IPS-18a (cell line): ENCODE measurements at regions not wholly inside any gene's neighbourhood (a gene's known extent, or its start where the extent isn't known, plus 50 kb on each side); places are given as distances from the start of the nearest gene placed in this dataset.

Source experiments
- H3K27ac ChIP-seq: one replicate; pipeline ENCODE4 v1.5.1; 2013; ENCODE audit warnings: low read length
- H3K27me3 ChIP-seq: one replicate; pipeline ENCODE4 v1.6.1; 2013; ENCODE audit warnings: mild to moderate bottlenecking, low read length; ENCODE audit not compliant: control insufficient read depth, insufficient read depth
- H3K36me3 ChIP-seq: one replicate; pipeline ENCODE4 v1.6.1; 2013; ENCODE audit warnings: low read depth, low read length; ENCODE audit not compliant: control insufficient read depth
- H3K4me1 ChIP-seq: one replicate; pipeline ENCODE4 v1.6.1; 2013; ENCODE audit warnings: low read depth, low read length; ENCODE audit not compliant: control insufficient read depth
- H3K4me3 ChIP-seq: one replicate; pipeline ENCODE4 v1.5.1; 2013; ENCODE audit warnings: low read length
- H3K9ac ChIP-seq: one replicate; pipeline ENCODE4 v1.6.1; 2013; ENCODE audit warnings: mild to moderate bottlenecking, low read length, moderate library complexity
- H3K9me3 ChIP-seq: one replicate; pipeline ENCODE4 v1.6.1; 2013; ENCODE audit warnings: low read depth, low read length; ENCODE audit not compliant: control insufficient read depth

GRCh38 chr4:81997313-81997712 lies 376.5 kb downstream of the HNRNPD start:
- Histone ChIP-seq H3K27me3 (no peaks in the 10 kb centered on the region), H3K27ac (no peak overlapping the region), H3K4me3 (no peak overlapping the region), H3K4me1 (no peaks in the 10 kb centered on the region), H3K36me3 (no peaks in the 10 kb centered on the region), H3K9me3 (no peaks in the 10 kb centered on the region), H3K9ac (no peak overlapping the region)

GRCh38 chr4:81990898-81991297 lies 382.9 kb downstream of the HNRNPD start:
- H3K4me3 ChIP-seq, result no peak overlapping the region
- peaks cover 22% of the 10 kb centered on the region for H3K4me1 ChIP-seq
- H3K27ac ChIP-seq, result no peak overlapping the region
- no peaks in the 10 kb centered on the region for H3K27me3 ChIP-seq
- no peaks in the 10 kb centered on the region for H3K9me3 ChIP-seq
- H3K36me3 ChIP-seq, result no peaks in the 10 kb centered on the region
- no peak overlapping the region for H3K9ac ChIP-seq

GRCh38 chr4:81990211-81990610 lies 383.6 kb downstream of the HNRNPD start:
- Histone ChIP-seq H3K4me1 (peaks cover 22% of the 10 kb centered on the region), H3K9me3 (no peaks in the 10 kb centered on the region), H3K4me3 (no peak overlapping the region), H3K9ac (no peak overlapping the region), H3K27ac (no peak overlapping the region), H3K27me3 (no peaks in the 10 kb centered on the region), H3K36me3 (no peaks in the 10 kb centered on the region)

- H3K4me1 ChIP-seq, result peaks cover 22% of the 10 kb centered on the region
These were observed 384.6 kb downstream of the HNRNPD start for GRCh38 chr4:81989202-81989601.

GRCh38 chr4:81988178-81988577 lies 385.6 kb downstream of the HNRNPD start:
- Histone ChIP-seq H3K27ac (no peak overlapping the region), H3K4me3 (no peak overlapping the region), H3K36me3 (no peaks in the 10 kb centered on the region), H3K9ac (no peak overlapping the region), H3K4me1 (peaks cover 22% of the 10 kb centered on the region), H3K27me3 (no peaks in the 10 kb centered on the region), H3K9me3 (no peaks in the 10 kb centered on the region)

More at GRCh38 chr4:81989202-81989601, 384.6 kb downstream of the HNRNPD start:
- Histone ChIP-seq H3K9me3 (no peaks in the 10 kb centered on the region), H3K4me3 (no peak overlapping the region), H3K27ac (no peak overlapping the region), H3K27me3 (no peaks in the 10 kb centered on the region), H3K36me3 (no peaks in the 10 kb centered on the region), H3K9ac (no peak overlapping the region)

- no peaks in the 10 kb centered on the region for H3K9me3 ChIP-seq
- H3K27ac ChIP-seq, result no peak overlapping the region
- H3K4me1 ChIP-seq, result peaks cover 6% of the 10 kb centered on the region
- H3K9ac ChIP-seq, result no peak overlapping the region
- no peaks in the 10 kb centered on the region for H3K36me3 ChIP-seq
- no peaks in the 10 kb centered on the region for H3K27me3 ChIP-seq
- no peak overlapping the region for H3K4me3 ChIP-seq
These were observed 389.0 kb downstream of the HNRNPD start for GRCh38 chr4:81984746-81985145.

- Histone ChIP-seq H3K27me3 (no peaks in the 10 kb centered on the region), H3K36me3 (no peaks in the 10 kb centered on the region), H3K9ac (no peak overlapping the region), H3K4me1 (no peaks in the 10 kb centered on the region), H3K4me3 (no peak overlapping the region), H3K27ac (no peak overlapping the region), H3K9me3 (no peaks in the 10 kb centered on the region)
These were observed 390.8 kb downstream of the HNRNPD start for GRCh38 chr4:81982846-81983540.

GRCh38 chr4:81981218-81981617 lies 392.6 kb downstream of the HNRNPD start:
- no peaks in the 10 kb centered on the region for H3K4me1 ChIP-seq
- H3K27me3 ChIP-seq, result no peaks in the 10 kb centered on the region
- no peak overlapping the region for H3K27ac ChIP-seq
- no peak overlapping the region for H3K4me3 ChIP-seq
- no peaks in the 10 kb centered on the region for H3K9me3 ChIP-seq
- H3K9ac ChIP-seq, result no peak overlapping the region
- no peaks in the 10 kb centered on the region for H3K36me3 ChIP-seq

GRCh38 chr4:81974523-81974922 lies 399.3 kb downstream of the HNRNPD start:
- no peaks in the 10 kb centered on the region for H3K9me3 ChIP-seq
- no peak overlapping the region for H3K9ac ChIP-seq
- no peaks in the 10 kb centered on the region for H3K27me3 ChIP-seq
- H3K4me1 ChIP-seq, result no peaks in the 10 kb centered on the region
- H3K36me3 ChIP-seq, result no peaks in the 10 kb centered on the region
- no peak overlapping the region for H3K4me3 ChIP-seq
- H3K27ac ChIP-seq, result no peak overlapping the region

- no peak overlapping the region for H3K4me3 ChIP-seq
- no peaks in the 10 kb centered on the region for H3K36me3 ChIP-seq
- H3K4me1 ChIP-seq, result no peaks in the 10 kb centered on the region
- no peak overlapping the region for H3K9ac ChIP-seq
- no peaks in the 10 kb centered on the region for H3K27me3 ChIP-seq
- H3K27ac ChIP-seq, result no peak overlapping the region
- no peaks in the 10 kb centered on the region for H3K9me3 ChIP-seq
These were observed 402.0 kb downstream of the HNRNPD start for GRCh38 chr4:81971637-81972381.

GRCh38 chr4:81971061-81971460 lies 402.7 kb downstream of the HNRNPD start:
- Histone ChIP-seq H3K27ac (no peak overlapping the region), H3K9me3 (no peaks in the 10 kb centered on the region), H3K27me3 (no peaks in the 10 kb centered on the region), H3K9ac (no peak overlapping the region), H3K4me3 (no peak overlapping the region), H3K4me1 (no peaks in the 10 kb centered on the region), H3K36me3 (no peaks in the 10 kb centered on the region)

GRCh38 chr4:81970454-81970853 lies 403.3 kb downstream of the HNRNPD start:
- H3K36me3 ChIP-seq, result no peaks in the 10 kb centered on the region
- no peak overlapping the region for H3K9ac ChIP-seq
- H3K4me3 ChIP-seq, result no peak overlapping the region
- no peaks in the 10 kb centered on the region for H3K9me3 ChIP-seq
- no peak overlapping the region for H3K27ac ChIP-seq
- no peaks in the 10 kb centered on the region for H3K4me1 ChIP-seq
- no peaks in the 10 kb centered on the region for H3K27me3 ChIP-seq
